CD4-positive, alpha-beta T cell treated with Interleukin-6 at 100 ng/mL for 8 hours (primary cell): ENCODE measurements at regions not wholly inside any gene's neighbourhood (a gene's known extent, or its start where the extent isn't known, plus 50 kb on each side); places are given as distances from the start of the nearest gene placed in this dataset.

ENCODE experiments used
- DNase-seq: peaks from one replicate; pipeline ENCODE4 v3.0.0-alpha.2; 2020; ENCODE audit warnings: mixed read lengths, low spot score

- DNase-seq: no peak
Measured at GRCh38 chr3:3745693-3746092, 53.5 kb upstream of the LRRN1 start.

GRCh38 chr3:3744826-3745225 is 54.4 kb upstream of the LRRN1 start:
- no peak for DNase-seq

DNA sequence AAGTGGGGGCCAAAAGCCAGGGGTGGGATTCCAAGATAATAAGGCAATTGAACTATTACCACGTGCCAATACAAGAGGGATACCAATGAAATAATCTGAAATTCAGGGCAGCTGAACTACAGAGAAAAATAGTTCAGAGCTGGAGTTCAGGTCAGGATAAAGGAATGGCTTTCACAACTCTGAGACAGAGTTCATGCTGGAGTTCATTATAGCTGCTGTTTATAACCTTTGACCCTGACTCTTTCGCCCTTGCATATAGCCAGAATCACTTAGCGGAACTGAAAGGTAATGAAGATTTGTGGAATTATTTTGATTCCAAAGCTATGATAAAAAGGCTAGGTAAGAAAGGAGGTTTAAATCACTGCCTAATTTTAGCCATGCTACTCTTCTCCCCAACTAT is 55.5 kb upstream of the LRRN1 start:
- no peak for DNase-seq

GRCh38 chr3:3740061-3740460 is 59.2 kb upstream of the LRRN1 start:
- DNase-seq: no peak

DNA sequence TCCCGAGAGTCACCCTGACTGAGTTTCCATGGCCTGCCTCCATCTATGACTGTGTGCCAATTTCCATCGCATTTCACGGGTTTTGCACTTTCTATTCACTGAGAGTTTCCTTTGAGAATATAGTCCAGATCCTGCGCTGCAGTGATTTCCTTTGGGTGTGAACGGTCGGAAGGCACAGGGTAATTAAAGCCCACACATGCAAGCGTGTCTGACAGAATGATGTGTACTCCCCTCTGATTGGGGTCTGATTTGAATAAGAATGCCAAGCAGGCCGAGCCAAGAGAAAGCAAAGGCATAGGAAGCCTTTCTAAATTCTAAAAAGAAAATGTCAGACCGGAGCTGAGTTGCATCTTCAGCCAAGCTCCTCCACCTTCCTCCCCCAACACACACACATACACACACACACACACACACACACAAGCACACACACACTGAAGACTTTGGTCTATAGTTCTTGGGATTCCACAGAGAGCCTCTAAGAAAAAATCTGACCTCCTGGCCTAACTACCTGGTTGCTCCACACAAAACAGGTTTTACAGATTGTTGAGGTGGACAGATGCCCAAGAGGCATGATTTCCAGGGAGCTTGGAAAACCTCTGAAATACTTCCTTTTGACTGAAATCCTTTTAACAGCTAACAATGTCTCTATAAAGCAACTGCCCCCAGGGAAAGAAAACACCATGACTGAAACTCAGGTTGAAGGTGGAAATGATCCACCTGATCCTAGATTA is 59.7 kb upstream of the LRRN1 start:
- no peak for DNase-seq

GRCh38 chr3:3737531-3737930 is 61.7 kb upstream of the LRRN1 start:
- no peak for DNase-seq

DNA sequence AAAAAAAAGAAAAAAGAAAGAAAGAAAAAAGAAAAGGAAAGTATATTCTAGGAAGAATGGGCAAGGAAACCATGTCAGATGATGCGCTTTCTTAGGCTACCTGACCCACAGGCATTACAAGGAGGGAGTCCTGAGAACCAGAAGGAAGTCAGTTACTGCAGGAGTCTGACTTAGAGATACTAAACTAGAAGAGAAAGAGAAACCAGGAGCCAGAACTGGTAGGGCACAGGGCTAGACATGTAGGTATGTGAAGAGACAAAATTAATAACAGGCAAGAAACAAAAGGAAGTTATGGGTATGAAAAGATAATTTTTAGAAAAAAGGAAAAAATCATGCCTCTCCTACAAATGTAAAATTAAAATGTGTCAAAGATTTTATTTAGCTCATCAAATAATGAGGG is 63.3 kb upstream of the LRRN1 start:
- no peak for DNase-seq

DNA sequence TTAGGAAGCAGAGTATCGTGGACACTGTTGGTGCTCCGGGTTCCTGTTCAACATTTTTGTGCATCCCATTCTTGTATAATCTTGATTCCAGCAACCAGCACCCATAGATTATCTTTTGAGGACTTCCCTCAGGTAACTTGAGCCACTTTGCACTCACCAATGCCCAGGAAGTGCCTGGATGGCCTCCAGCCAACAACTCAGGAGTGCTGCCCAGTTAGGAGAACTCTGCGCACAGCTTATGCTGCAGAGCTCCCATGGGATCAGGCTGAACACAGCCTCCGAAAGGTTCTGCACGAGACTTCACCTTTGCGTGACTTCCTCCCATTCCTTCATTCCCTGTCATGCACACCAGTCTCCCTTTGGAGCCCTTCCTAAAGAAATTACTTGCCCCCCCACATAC is 64.3 kb upstream of the LRRN1 start:
- DNase-seq: no peak

DNA sequence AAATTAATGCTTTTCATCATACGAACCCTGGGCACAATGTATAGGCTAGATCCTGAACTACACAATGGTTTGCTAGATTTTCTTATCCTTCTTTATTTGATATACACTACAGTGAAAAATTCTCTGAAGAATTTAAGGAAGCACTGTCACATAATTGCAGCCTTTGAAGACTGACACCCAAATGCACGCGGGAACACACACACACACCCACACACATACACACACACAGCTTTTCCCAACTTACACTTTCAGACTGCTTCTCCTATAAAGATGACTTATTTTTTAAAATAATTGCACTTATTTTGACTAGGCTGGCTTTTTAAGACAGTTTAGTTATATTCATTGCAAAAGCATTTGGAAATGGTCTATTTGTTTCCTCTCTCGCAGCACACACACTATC is 70.0 kb upstream of the LRRN1 start:
- DNase-seq: no peak

DNA sequence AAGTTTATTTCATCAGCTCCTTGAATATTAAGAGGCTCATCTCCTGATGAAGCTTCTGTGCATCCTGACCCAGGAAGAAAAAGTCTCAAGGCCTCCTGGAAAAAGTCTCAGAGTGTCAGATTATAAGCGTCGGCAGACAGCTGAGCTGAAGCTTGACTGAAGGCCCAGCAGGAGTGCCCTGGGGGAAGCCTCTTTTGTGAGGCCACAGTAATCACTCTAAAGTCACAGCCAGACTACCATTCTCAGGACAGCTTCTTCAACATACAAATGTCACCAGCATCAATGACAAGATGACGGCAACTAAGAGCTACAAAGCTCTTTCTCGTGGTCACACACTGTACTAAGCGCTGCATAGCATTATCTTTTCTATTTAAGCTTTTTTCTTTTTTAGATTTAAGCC is 72.7 kb upstream of the LRRN1 start:
- no peak for DNase-seq

- no peak for DNase-seq
Measured at GRCh38 chr3:3714572-3714971, 84.7 kb upstream of the LRRN1 start.

DNA sequence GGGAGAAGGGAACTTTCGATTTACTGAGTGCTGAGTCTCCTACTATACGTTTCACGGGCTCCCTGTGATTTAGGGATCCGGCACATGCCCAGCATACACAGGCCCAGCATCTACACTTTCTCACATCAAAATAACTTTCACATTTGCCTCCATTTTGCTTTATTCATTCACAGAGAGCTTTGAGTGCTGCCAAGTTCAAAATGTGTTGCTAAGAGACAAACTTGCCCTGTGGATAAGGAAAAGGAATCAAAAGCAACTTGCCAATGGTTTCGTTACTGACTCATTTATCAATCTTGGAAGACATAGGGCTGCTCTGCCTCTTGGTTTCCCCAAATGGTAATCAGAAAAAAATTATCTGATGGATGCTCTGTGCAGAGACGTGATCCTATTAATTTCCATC is 86.3 kb upstream of the LRRN1 start:
- DNase-seq: no peak

- no peak for DNase-seq
Measured at GRCh38 chr3:3708769-3709115, 90.5 kb upstream of the LRRN1 start.

DNA sequence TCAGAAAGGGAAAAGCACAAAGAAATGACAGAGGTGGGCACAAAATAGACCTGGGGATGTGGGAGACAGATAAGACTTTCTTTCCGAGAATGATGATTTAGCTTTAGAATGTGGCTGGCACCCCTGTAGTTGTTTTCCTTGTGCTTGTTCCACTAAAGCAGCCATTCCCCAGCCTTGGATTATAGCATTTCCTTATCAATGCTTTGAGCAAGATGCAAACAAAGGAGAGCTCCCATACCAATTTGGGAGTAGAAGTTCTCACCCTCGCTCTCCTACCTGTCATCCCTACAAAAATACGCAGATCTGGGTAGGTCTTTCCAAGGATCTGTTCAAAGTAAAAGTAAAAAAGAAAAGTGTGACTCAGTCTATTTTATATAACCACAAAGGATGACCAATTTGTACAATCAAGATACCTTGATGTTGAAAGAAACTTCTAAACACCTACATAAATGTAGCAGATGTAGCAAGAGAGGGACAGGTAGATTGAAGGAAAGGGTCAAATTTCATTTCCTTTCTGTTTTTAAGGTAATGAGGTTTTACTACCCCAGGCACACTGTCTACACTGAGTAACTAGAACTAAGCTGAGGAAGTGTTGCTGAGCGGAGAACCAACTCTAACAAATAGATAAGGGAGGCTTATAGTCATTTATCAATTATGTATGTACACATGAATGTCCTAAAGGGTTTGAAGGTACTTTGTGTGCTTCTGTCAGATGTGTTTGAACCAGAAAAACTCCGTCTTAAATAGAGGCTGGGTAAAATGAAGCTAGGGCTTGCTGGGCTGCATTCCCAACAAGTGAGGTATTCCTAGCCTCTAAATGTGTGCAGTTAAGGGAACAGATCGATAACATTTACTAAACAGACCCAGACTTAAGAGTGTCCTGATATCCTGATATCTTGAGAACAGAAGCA is 91.1 kb upstream of the LRRN1 start:
- no peak for DNase-seq

GRCh38 chr3:3705090-3705775 is 94.0 kb upstream of the LRRN1 start:
- DNase-seq: no peak

GRCh38 chr3:3701949-3702348 is 97.3 kb upstream of the LRRN1 start:
- no peak for DNase-seq

GRCh38 chr3:3699816-3700633 is 99.2 kb upstream of the LRRN1 start:
- no peak for DNase-seq

- no peak for DNase-seq
Measured at GRCh38 chr3:3699407-3699806, 99.8 kb upstream of the LRRN1 start.

- no peak for DNase-seq
Measured at GRCh38 chr3:3696345-3696744, 102.9 kb upstream of the LRRN1 start.

- DNase-seq: no peak
Measured at GRCh38 chr3:3693593-3693992, 105.6 kb upstream of the LRRN1 start.

GRCh38 chr3:3689601-3690375 is 109.4 kb upstream of the LRRN1 start:
- DNase-seq: no peak
